Coronary artery (tissue), 2 donors: ENCODE measurements at regions not wholly inside any gene's neighbourhood (a gene's known extent, or its start where the extent isn't known, plus 50 kb on each side); places are given as distances from the start of the nearest gene placed in this dataset.

ENCODE experiments used
- DNase-seq: peaks from one replicate; pipeline ENCODE4 v3.0.0-alpha.2; 2017; ENCODE audit warnings: low spot score
- H3K27ac ChIP-seq, 2 donors: fragments of 200-600 bp; sonication (generic); one replicate each; pipeline ENCODE4 v1.5.1; 2016 to 2019
- H3K4me3 ChIP-seq: fragments of 200-600 bp; sonication (generic); 2 replicates; pipeline ENCODE4 v1.5.1; 2016; ENCODE audit warnings: mild to moderate bottlenecking, moderate library complexity
- CTCF ChIP-seq: fragments of 200-600 bp; sonication (generic); IDR thresholded peaks from one replicate; pipeline ENCODE4 v1.5.1; 2019; ENCODE audit warnings: antibody characterized with exemption

DNA sequence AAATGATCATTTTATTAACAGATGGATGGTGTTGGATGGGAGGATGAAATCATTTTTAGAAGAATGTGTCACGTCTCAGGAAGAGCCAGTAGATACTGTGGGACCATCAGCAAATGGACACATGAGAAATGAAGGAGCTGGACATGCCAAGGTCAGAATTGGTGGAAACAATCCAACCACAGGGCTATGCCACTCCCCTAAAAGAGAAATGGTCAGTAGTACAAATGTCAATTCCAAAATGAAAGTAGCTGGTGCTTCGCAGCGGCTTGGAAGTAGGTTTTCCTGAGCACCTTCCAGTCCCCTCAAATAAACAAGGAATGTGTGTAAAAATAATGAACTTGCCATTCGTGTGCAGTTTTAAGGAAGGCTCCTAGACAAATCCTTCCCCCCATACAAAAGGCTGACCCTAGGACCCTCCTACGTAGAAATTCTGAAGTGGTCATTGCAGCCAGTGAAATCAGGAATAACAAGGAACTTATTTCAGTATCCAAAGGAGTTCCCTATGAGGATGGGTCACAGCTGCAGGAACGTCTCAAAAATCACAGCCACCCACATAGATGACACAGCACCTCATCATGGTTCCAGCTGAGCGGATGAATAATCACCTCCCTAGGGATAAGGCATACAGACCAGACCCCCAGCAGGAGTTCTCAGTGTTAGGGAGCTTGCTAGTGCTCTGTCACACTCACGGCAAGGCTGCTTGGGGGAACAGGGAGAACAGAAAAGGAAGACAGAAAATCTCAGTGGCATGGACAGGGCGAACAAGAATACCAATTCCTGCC lies 239.2 kb downstream of the HS3ST3A1 start:
- no peak for DNase-seq
- H3K4me3 ChIP-seq = no peak overlapping the region
- H3K27ac ChIP-seq = no peak overlapping the region
- no peak for TF ChIP-seq CTCF

GRCh38 chr17:13359774-13360173 lies 242.0 kb downstream of the HS3ST3A1 start:
- H3K27ac ChIP-seq = no peak overlapping the region
- TF ChIP-seq CTCF = no peak
- H3K4me3 ChIP-seq = no peak overlapping the region
- no peak for DNase-seq

- H3K27ac ChIP-seq = no peak overlapping the region
- TF ChIP-seq CTCF = no peak
- no peak for DNase-seq
- no peak overlapping the region for H3K4me3 ChIP-seq
Observed at GRCh38 chr17:13355054-13355453, 246.7 kb downstream of the HS3ST3A1 start.

DNA sequence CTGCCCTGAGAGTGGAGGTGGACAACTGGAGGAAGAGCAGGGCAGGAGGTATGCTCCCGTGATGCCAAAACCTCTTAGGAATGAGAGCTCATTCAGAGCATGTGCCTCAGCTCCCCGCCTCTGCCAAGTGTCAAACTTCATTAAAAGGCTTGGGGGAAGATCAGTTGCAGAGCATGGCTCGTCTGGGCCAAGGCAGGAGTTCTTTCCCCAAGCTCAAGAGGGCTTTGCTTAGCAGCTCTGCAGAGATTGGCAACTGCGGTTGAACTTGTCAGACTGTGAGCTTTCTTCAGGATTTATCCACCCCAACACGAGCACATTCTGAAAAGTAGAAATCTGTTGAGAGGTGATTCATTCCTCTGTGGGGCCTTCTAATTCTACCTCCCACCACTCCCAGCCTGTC lies 248.1 kb downstream of the HS3ST3A1 start:
- H3K27ac ChIP-seq = no peak overlapping the region
- no peak for TF ChIP-seq CTCF
- no peak overlapping the region for H3K4me3 ChIP-seq
- no peak for DNase-seq

DNA sequence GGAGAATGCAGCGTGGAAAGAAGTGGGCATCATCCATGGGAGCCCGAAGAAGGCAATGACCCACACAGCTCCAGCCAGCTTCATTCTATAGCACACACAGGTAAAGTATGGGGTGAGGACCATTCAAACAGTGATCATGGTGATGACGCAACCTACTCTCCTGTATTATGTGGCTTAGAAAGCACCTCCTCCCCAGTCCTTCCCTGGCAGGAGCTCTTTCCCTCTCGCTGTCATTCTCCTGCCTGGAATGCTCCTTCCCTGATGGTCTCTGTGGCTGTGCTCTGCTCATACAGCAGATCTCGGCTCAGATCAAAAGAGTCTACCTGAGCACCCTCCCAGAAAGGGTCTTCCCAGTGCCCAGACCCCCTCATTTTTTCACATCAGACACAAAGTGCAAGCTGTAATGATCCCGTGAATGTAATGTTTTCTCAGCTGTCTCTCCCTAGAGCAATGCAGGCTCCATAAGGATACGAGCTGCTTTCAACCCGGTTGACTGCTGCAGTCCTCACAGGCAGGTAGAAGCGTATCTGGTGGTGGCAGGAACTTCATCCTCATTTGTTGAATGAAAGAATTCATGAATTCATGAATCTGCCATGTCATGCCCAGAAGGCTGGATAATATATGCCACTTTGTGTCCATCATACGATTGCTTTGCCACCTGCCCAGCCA lies 248.8 kb downstream of the HS3ST3A1 start:
- TF ChIP-seq CTCF = no peak
- no peak overlapping the region for H3K27ac ChIP-seq
- no peak for DNase-seq
- no peak overlapping the region for H3K4me3 ChIP-seq

DNA sequence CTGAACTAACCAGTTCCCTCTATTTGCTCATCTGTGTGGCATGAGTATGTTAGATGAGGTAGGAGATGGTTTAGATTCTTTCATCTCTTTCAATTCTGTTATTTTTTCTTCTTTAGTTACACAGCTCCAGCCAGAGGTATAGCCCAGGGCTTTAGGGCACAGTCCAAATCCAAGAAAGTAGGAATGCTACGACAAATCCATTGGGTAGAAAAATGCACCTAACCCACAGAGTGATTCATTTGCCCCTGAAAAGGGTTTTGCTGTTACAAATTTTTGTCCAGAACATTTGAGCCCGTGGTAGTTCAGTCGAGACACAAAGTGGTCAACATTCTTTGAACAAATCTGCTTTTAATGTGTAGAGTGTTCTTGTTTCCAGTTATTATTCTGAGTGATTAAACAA lies 250.7 kb downstream of the HS3ST3A1 start:
- Histone ChIP-seq H3K4me3 (no peak overlapping the region), H3K27ac (no peak overlapping the region)
- no peak for DNase-seq
- no peak for TF ChIP-seq CTCF

GRCh38 chr17:13350466-13350865 lies 251.3 kb downstream of the HS3ST3A1 start:
- TF ChIP-seq CTCF = no peak
- Histone ChIP-seq H3K27ac (no peak overlapping the region), H3K4me3 (no peak overlapping the region)
- DNase-seq = no peak
